Mucosa of stomach (tissue), 1 donor: ENCODE measurements at regions not wholly inside any gene's neighbourhood (a gene's known extent, or its start where the extent isn't known, plus 50 kb on each side); places are given as distances from the start of the nearest gene placed in this dataset.

Experiments used
- H3K27me3 ChIP-seq: one replicate; pipeline ENCODE4 v1.7.0; 2013; ENCODE audit warnings: mild to moderate bottlenecking, low read length; ENCODE audit not compliant: control insufficient read depth, insufficient read depth
- H3K36me3 ChIP-seq: one replicate; pipeline ENCODE4 v1.7.0; 2013; ENCODE audit warnings: low read length; ENCODE audit not compliant: control insufficient read depth, insufficient read depth
- H3K4me1 ChIP-seq: one replicate; pipeline ENCODE4 v1.7.0; 2013; ENCODE audit warnings: mild to moderate bottlenecking, low read length; ENCODE audit not compliant: control insufficient read depth, insufficient read depth
- H3K4me3 ChIP-seq: one replicate; pipeline ENCODE4 v1.7.0; 2013; ENCODE audit warnings: low read length
- H3K9ac ChIP-seq: one replicate; pipeline ENCODE4 v1.7.0; 2013; ENCODE audit warnings: mild to moderate bottlenecking, low read length, moderate library complexity
- H3K9me3 ChIP-seq: one replicate; pipeline ENCODE4 v1.7.0; 2013; ENCODE audit warnings: mild to moderate bottlenecking, low read length, moderate library complexity; ENCODE audit not compliant: control insufficient read depth
- donor health status: Pancreatic carcinoma.

DNA sequence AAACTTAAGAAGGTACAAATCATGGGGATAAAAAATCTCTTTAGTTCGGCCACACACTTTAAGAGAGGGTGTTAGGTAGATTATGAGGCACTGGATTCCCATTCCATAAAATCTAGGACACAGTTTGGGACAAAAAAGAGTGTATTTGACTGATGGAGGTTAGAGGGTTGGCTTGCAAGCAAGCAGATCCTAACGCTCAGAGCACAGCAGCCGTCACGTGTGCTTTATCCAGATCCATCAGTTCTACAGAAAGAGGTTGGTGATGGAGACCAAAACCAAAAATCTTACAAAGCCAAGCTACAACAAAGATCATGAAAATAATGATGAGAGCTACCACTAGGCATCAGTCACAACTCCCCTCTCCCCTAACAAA, 549.4 kb downstream of the TNS3 start:
- H3K9me3 ChIP-seq, result no peaks in the 10 kb centered on the region
- H3K4me3 ChIP-seq, result no peak overlapping the region
- H3K27me3 ChIP-seq, result no peaks in the 10 kb centered on the region
- no peak overlapping the region for H3K9ac ChIP-seq
- H3K4me1 ChIP-seq, result no peaks in the 10 kb centered on the region
- no peaks in the 10 kb centered on the region for H3K36me3 ChIP-seq

DNA sequence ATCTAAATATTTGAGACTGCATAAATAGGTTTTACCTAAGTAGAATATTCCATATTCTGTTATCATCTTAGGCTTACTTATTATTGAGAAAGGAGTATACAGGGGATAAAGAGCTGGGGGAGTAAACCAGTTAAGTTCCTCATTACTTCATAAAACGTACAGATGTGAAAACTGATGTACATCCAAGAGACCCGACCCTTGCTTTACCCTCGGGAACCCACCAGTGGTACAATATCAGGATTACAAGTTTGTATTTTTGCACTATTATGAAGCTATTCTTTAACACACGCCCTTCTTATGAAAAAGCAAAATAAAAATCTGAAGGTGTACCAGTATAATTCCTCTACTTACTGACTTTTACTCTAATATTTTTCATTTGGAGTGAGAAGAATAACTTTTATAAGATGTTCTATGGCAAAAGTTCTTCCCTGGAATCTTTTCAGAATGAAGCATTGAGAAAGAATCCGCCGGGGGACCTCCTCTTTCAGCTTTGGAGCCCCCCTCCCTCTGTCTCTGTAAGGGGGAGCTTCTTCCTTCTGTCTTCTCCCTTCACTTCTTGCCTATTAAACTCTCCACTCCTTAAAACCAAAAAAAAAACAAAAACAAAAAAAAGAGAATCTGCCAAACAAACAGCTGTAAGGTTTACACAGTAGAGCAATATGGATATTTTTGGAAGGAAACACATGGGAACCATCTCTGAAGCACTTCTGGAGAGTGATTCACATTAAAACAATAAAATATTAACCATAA, 550.0 kb downstream of the TNS3 start:
- no peaks in the 10 kb centered on the region for H3K4me1 ChIP-seq
- H3K4me3 ChIP-seq, result no peak overlapping the region
- no peaks in the 10 kb centered on the region for H3K27me3 ChIP-seq
- no peak overlapping the region for H3K9ac ChIP-seq
- H3K36me3 ChIP-seq, result no peaks in the 10 kb centered on the region
- H3K9me3 ChIP-seq, result no peaks in the 10 kb centered on the region

DNA sequence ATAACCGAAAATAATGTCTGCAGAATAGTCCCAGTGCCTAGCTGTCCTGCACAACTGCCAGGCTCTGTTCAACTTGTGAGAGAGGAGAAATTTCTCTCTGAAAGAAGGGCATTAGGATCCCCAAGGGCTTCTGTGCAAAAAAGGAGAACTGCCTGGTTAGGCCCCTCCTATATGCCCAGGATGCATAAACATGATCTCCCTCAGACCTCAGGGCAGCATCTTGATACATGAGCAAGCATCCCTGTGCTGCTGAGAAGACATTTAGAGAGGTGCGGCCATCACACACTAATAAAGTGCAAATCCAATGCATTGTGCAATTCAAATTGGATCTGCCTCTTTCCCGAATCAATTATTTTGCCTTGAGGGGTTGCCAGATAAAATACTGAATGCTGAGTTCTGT, 553.6 kb downstream of the TNS3 start:
- Histone ChIP-seq H3K4me1 (no peaks in the 10 kb centered on the region), H3K9me3 (no peaks in the 10 kb centered on the region), H3K36me3 (no peaks in the 10 kb centered on the region), H3K27me3 (no peaks in the 10 kb centered on the region), H3K9ac (no peak overlapping the region), H3K4me3 (no peak overlapping the region)

DNA sequence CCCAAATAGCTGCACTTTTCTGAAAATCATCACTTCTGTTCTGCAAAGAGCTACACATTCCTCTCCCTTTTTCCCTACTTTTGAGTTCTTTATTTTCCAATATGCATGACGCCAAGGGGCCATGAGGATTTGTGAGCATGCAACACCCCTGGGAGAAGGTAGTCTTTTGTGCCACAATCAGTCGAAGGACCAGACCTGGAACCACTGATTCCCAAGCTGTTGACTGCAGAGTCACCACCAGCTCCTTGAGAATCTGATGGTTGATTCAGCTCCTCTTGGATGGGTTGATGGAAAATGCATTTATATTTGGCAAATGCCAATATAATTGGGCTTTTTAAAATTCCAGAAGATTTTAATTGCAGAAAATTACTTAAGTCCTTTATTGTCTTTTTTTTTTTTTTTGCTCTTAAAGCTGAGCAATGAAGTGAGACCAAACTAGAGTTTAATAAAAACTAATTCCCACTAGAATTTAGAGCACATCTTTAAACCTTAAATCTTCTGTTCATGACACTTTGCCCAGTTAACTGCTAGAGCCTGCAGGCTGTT, 554.1 kb downstream of the TNS3 start:
- no peak overlapping the region for H3K9ac ChIP-seq
- H3K27me3 ChIP-seq, result no peaks in the 10 kb centered on the region
- no peaks in the 10 kb centered on the region for H3K36me3 ChIP-seq
- H3K4me1 ChIP-seq, result no peaks in the 10 kb centered on the region
- H3K4me3 ChIP-seq, result no peak overlapping the region
- H3K9me3 ChIP-seq, result no peaks in the 10 kb centered on the region

DNA sequence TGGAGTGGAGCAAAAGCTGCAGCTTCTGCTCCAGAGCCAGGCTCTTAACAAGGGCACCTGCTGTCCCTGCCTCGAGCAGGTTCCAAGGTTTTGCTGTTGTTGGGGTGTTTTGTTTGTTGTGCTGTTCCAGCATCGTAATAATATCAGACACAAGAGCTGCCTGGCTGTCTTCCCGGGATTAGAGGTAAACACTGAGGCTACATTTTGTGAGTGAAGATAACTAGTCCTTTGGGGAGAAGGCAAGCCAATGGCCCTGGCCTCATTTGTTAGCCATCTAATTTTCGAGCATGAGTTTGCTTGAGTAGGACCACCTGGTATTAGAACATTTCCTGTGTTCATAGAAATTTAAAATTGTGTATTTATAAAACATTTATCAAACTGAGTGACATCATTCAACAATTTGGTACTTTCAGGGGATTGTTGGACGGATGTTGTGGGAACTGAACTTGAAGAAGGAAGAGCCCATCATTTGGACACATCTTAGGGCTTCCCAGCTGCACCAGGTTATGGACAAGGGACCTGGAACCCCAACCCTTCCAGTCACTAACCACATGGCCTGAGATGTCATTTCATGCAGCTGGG, 555.0 kb downstream of the TNS3 start:
- H3K36me3 ChIP-seq, result no peaks in the 10 kb centered on the region
- no peaks in the 10 kb centered on the region for H3K27me3 ChIP-seq
- H3K4me3 ChIP-seq, result no peak overlapping the region
- no peaks in the 10 kb centered on the region for H3K4me1 ChIP-seq
- H3K9ac ChIP-seq, result no peak overlapping the region
- no peaks in the 10 kb centered on the region for H3K9me3 ChIP-seq

DNA sequence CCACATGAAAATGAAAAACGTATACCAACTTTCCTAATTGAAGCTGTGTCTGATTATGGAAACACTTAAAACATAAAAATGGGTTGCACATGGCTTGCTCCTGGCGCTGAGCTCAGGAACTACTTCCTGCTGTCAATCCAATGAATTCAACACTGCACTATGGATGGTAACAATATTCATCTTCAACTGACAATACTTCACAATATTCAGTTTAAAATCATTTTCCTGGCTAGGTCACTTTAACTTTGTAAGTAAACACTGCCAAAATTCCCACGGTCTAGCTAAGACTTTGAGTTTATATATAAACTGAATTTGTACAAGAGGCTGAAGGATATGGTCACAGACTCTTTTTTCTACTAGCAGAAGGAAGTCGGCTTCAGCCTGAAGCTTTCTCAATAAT, 556.9 kb downstream of the TNS3 start:
- H3K9me3 ChIP-seq, result no peaks in the 10 kb centered on the region
- no peaks in the 10 kb centered on the region for H3K4me1 ChIP-seq
- H3K4me3 ChIP-seq, result no peak overlapping the region
- H3K36me3 ChIP-seq, result no peaks in the 10 kb centered on the region
- H3K27me3 ChIP-seq, result no peaks in the 10 kb centered on the region
- H3K9ac ChIP-seq, result no peak overlapping the region

- H3K9me3 ChIP-seq, result no peaks in the 10 kb centered on the region
- no peaks in the 10 kb centered on the region for H3K27me3 ChIP-seq
- H3K36me3 ChIP-seq, result no peaks in the 10 kb centered on the region
- H3K4me1 ChIP-seq, result no peaks in the 10 kb centered on the region
- H3K4me3 ChIP-seq, result no peak overlapping the region
- H3K9ac ChIP-seq, result no peak overlapping the region
These were observed 573.5 kb downstream of the TNS3 start for GRCh38 chr7:47008461-47008860.

DNA sequence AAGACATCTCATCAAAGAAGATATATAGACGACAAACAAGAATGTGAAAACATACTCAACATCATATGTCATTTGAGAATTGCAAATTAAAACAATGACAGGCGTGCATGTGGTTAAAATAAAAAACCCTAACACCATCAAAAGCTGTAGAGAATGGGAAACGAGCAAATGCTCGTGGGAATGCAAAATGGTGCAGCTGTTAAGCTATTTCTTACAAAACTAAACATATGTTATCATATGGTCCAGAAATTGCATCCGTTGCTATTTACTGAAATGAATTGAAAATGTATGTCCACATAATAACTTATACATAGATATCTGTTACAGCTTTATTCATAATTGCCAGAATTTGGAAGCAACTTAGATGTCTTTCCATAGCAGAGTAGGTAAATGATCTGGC, 574.4 kb downstream of the TNS3 start:
- Histone ChIP-seq H3K4me1 (no peaks in the 10 kb centered on the region), H3K9me3 (no peaks in the 10 kb centered on the region), H3K36me3 (no peaks in the 10 kb centered on the region), H3K27me3 (no peaks in the 10 kb centered on the region), H3K4me3 (no peak overlapping the region), H3K9ac (no peak overlapping the region)

- Histone ChIP-seq H3K9me3 (no peaks in the 10 kb centered on the region), H3K9ac (no peak overlapping the region), H3K27me3 (no peaks in the 10 kb centered on the region), H3K4me1 (no peaks in the 10 kb centered on the region), H3K4me3 (no peak overlapping the region), H3K36me3 (no peaks in the 10 kb centered on the region)
These were observed 581.4 kb downstream of the TNS3 start for GRCh38 chr7:47000561-47000960.

GRCh38 chr7:46999866-47000265, 582.0 kb downstream of the TNS3 start:
- no peaks in the 10 kb centered on the region for H3K36me3 ChIP-seq
- H3K4me3 ChIP-seq, result no peak overlapping the region
- no peaks in the 10 kb centered on the region for H3K9me3 ChIP-seq
- H3K4me1 ChIP-seq, result no peaks in the 10 kb centered on the region
- no peaks in the 10 kb centered on the region for H3K27me3 ChIP-seq
- H3K9ac ChIP-seq, result no peak overlapping the region

GRCh38 chr7:46996972-46997371, 584.9 kb downstream of the TNS3 start:
- Histone ChIP-seq H3K9me3 (no peaks in the 10 kb centered on the region), H3K4me3 (no peak overlapping the region), H3K36me3 (no peaks in the 10 kb centered on the region), H3K4me1 (no peaks in the 10 kb centered on the region), H3K27me3 (no peaks in the 10 kb centered on the region), H3K9ac (no peak overlapping the region)

GRCh38 chr7:46993396-46993795, 588.5 kb downstream of the TNS3 start:
- Histone ChIP-seq H3K4me3 (no peak overlapping the region), H3K4me1 (no peaks in the 10 kb centered on the region), H3K9me3 (no peaks in the 10 kb centered on the region), H3K27me3 (no peaks in the 10 kb centered on the region), H3K9ac (no peak overlapping the region), H3K36me3 (no peaks in the 10 kb centered on the region)
